ENCODE measurements at regions not wholly inside any gene's neighbourhood (a gene's known extent, or its start where the extent isn't known, plus 50 kb on each side); places are given as distances from the start of the nearest gene placed in this dataset.

- Histone ChIP-seq H2AFZ (ENCODE audit: low read length) (no peak overlapping the region), H3K27me3 (ENCODE audit: control insufficient read depth in 1 of 2, insufficient read depth in 2 of 2, low read length in 2 of 2) (peaks cover 0 to 4% of the 10 kb centered on the region in 2 experiments; a peak in 1 of 5 replicates), H3K79me2 (ENCODE audit: insufficient read depth, low read length) (no peaks in the 10 kb centered on the region), H3K4me2 (ENCODE audit: low read depth, low read length) (no peak overlapping the region), H3K9me3 (ENCODE audit: low read length) (no peaks in the 10 kb centered on the region), H3K4me3 (replicated peaks in 1 of 3; ENCODE audit: insufficient read depth in 1 of 3, low read depth in 2 of 3, low read length in 3 of 3) (no peak overlapping the region), H4K20me1 (ENCODE audit: insufficient read depth, low read length) (no peaks in the 10 kb centered on the region), H3K9ac (ENCODE audit: insufficient read depth, low read depth, low read length) (no peak overlapping the region), H3K4me1 (ENCODE audit: insufficient read depth, low read length) (no peaks in the 10 kb centered on the region), H3K36me3 (replicated peaks in 1 of 2; ENCODE audit: control insufficient read depth in 1 of 2, insufficient read depth in 2 of 2, low read length in 2 of 2) (no peaks in the 10 kb centered on the region), H3K27ac (ENCODE audit: extremely low read length, insufficient read depth, low read length) (no peak overlapping the region)
- ATAC-seq (no peak), FAIRE-seq (no peak), DNase-seq (ENCODE audit: low spot score) (no peak)
- no peak for TF ChIP-seq TBP (CRISPR knock-in tag; IDR thresholded peaks at IDR 0.05)
- TF ChIP-seq MAFG (CRISPR knock-in tag; IDR thresholded peaks at IDR 0.05) = no peak
- TF ChIP-seq E2F1 (CRISPR knock-in tag; IDR thresholded peaks at IDR 0.05) = no peak
- TF ChIP-seq HMG20B (CRISPR knock-in tag; conservative IDR thresholded peaks at IDR 0.05) = no peak
- no peak for TF ChIP-seq SOX5 (CRISPR knock-in tag; IDR thresholded peaks at IDR 0.05; ENCODE audit: borderline replicate concordance)
- TF ChIP-seq SP5 (CRISPR knock-in tag; IDR thresholded peaks at IDR 0.05; ENCODE audit: borderline replicate concordance, low read depth) = no peak
- no peak for TF ChIP-seq ZNF777 (CRISPR knock-in tag; IDR thresholded peaks at IDR 0.05)
- TF ChIP-seq ZNF710 (CRISPR knock-in tag; IDR thresholded peaks at IDR 0.05; ENCODE audit: borderline replicate concordance) = no peak
- no peak for TF ChIP-seq MBD4 (IDR thresholded peaks at IDR 0.05; ENCODE audit: borderline replicate concordance, low read length)
- TF ChIP-seq ZNF891 (CRISPR knock-in tag; IDR thresholded peaks at IDR 0.05) = no peak
- no peak for TF ChIP-seq MXD1 (CRISPR knock-in tag; IDR thresholded peaks at IDR 0.05)
- no peak for TF ChIP-seq MYC (CRISPR knock-in tag; IDR thresholded peaks at IDR 0.05; ENCODE audit: borderline replicate concordance)
- ChIA-PET POLR2A (no interaction called here), CTCF (ENCODE audit: low intra/inter-chr PET ratio, low total read pairs) (no interaction called here)
- 38% methylated on average over 3 of the region's 3 CpGs for WGBS (ENCODE audit: low lambda C conversion rate)
- intact Hi-C loops (cut with micrococcal nuclease; ENCODE audit: unreplicated experiment) (no loop called here), in situ Hi-C loops (cut with HindIII; ENCODE audit: extremely low pct_ligation_motif_present, low pct_unique_long_range_greater_than_20kb) (no loop called here)
- no TSS peak for BruUV-seq (replicated peaks)
These were observed 137.9 kb downstream of the SUDS3 start for GRCh38 chr12:118514297-118514696.
